ENCODE measurements at regions not wholly inside any gene's neighbourhood (a gene's known extent, or its start where the extent isn't known, plus 50 kb on each side); places are given as distances from the start of the nearest gene placed in this dataset.
"Not testable (repeated sequence)": the region's sequence is repeated elsewhere in the genome, so short reads cannot be mapped to it uniquely, and the experiment has no call there.

GRCh38 chr7:128561116-128561722 is 84.7 kb downstream of the METTL2B start:
- DNase-seq = not testable (repeated sequence)

- not testable (repeated sequence) for DNase-seq
Observed at GRCh38 chr7:128562795-128563194, 86.2 kb downstream of the METTL2B start.

GRCh38 chr7:128564123-128564700 is 87.7 kb downstream of the METTL2B start:
- DNase-seq = not testable (repeated sequence)

- DNase-seq = not testable (repeated sequence)
Observed at GRCh38 chr7:128564932-128565864, 88.7 kb downstream of the METTL2B start.

GRCh38 chr7:128575277-128575676 is 96.8 kb upstream of the GARIN1A start:
- DNase-seq = not testable (repeated sequence)

- not testable (repeated sequence) for DNase-seq
Observed at GRCh38 chr7:128576953-128577352, 95.1 kb upstream of the GARIN1A start.

- not testable (repeated sequence) for DNase-seq
Observed at GRCh38 chr7:128579843-128580242, 92.2 kb upstream of the GARIN1A start.

- DNase-seq = not testable (repeated sequence)
Observed at GRCh38 chr7:128581100-128581499, 91.0 kb upstream of the GARIN1A start.

- DNase-seq = not testable (repeated sequence)
Observed at GRCh38 chr7:128581825-128582561, 90.1 kb upstream of the GARIN1A start.

- not testable (repeated sequence) for DNase-seq
Observed at GRCh38 chr7:128586715-128587114, 85.4 kb upstream of the GARIN1A start.

- no peak for DNase-seq
Observed at GRCh38 chr7:128591705-128592104, 80.4 kb upstream of the GARIN1A start.

- not testable (repeated sequence) for DNase-seq
Observed at GRCh38 chr7:128592209-128592608, 79.9 kb upstream of the GARIN1A start.

GRCh38 chr7:128594061-128594460 is 78.0 kb upstream of the GARIN1A start:
- DNase-seq = not testable (repeated sequence)

GRCh38 chr7:128596336-128597128 is 75.6 kb upstream of the GARIN1A start:
- not testable (repeated sequence) for DNase-seq

- DNase-seq = not testable (repeated sequence)
Observed at GRCh38 chr7:128598946-128599345, 73.1 kb upstream of the GARIN1A start.

- DNase-seq = peak in 1 of 2 donors; percentile 77
Observed at GRCh38 chr7:128608678-128609421, 63.2 kb upstream of the GARIN1A start.

GRCh38 chr7:128613366-128613765 is 58.7 kb upstream of the GARIN1A start:
- DNase-seq = not testable (repeated sequence)

GRCh38 chr7:128614812-128615211 is 57.3 kb upstream of the GARIN1A start:
- DNase-seq = not testable (repeated sequence)

GRCh38 chr7:128616799-128617198 is 55.3 kb upstream of the GARIN1A start:
- not testable (repeated sequence) for DNase-seq
